ENCODE measurements at regions not wholly inside any gene's neighbourhood (a gene's known extent, or its start where the extent isn't known, plus 50 kb on each side); places are given as distances from the start of the nearest gene placed in this dataset.

DNA sequence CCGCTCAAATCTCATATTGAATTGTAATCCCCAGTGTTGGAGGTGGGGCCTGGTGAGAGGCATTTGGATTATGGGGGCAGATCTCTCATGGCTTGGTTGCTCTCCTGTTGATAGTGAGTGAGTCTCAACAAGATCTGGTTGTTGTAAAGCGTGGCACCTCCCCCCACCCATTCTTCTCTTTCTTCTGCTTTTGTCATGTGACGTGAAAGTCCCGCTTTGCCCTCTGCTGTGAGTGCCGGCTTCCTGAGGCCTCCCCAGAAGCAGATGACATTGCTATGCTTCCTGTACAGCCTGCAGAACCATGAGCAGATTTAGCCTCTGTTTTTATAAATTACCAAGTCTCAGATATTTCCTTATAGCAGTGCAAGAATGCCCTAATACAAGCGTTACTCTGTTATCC is 673.8 kb downstream of the ADCYAP1 start:
- TF ChIP-seq, protein P1, sequence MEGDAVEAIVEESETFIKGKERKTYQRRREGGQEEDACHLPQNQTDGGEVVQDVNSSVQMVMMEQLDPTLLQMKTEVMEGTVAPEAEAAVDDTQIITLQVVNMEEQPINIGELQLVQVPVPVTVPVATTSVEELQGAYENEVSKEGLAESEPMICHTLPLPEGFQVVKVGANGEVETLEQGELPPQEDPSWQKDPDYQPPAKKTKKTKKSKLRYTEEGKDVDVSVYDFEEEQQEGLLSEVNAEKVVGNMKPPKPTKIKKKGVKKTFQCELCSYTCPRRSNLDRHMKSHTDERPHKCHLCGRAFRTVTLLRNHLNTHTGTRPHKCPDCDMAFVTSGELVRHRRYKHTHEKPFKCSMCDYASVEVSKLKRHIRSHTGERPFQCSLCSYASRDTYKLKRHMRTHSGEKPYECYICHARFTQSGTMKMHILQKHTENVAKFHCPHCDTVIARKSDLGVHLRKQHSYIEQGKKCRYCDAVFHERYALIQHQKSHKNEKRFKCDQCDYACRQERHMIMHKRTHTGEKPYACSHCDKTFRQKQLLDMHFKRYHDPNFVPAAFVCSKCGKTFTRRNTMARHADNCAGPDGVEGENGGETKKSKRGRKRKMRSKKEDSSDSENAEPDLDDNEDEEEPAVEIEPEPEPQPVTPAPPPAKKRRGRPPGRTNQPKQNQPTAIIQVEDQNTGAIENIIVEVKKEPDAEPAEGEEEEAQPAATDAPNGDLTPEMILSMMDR (IDR thresholded peaks at IDR 0.05; ENCODE audit: low read depth, low read length) = no peak
- TF ChIP-seq POLR2A (IDR thresholded peaks at IDR 0.05; ENCODE audit: extremely low read depth, insufficient read length) = no peak
- TF ChIP-seq, protein P2, sequence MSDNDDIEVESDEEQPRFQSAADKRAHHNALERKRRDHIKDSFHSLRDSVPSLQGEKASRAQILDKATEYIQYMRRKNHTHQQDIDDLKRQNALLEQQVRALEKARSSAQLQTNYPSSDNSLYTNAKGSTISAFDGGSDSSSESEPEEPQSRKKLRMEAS (IDR thresholded peaks at IDR 0.05; ENCODE audit: low read depth, low read length) = no peak
